HCT116 (cell line): ENCODE measurements at regions not wholly inside any gene's neighbourhood (a gene's known extent, or its start where the extent isn't known, plus 50 kb on each side); places are given as distances from the start of the nearest gene placed in this dataset.

Experiments
- ATAC-seq: fragments of 200-7000 bp; cut with Tn5 transposase; 2 replicates; pipeline ENCODE4 v1.9.1; 2020; ENCODE audit warnings: mild to moderate bottlenecking, moderate library complexity
- BruUV-seq: library from RNA; stranded (reverse); fragments of 400-500 nt; replicated peaks from 2 replicates; lab custom pipeline; 2021; lab: Mats Ljungman, UMichigan
- CTCF ChIA-PET: fragments of 300-600 bp; sonication (Branson Sonifier 250); formaldehyde crosslinking; loops from one replicate; lab custom pipeline; 2021; ENCODE audit warnings: antibody characterized with exemption; lab: Charles Lee
- POLR2A ChIA-PET: fragments of 300-600, 350-600 bp; sonication (Branson Sonifier 250); formaldehyde crosslinking; loops from one replicate; lab custom pipeline; 2021; ENCODE audit warnings: antibody characterized with exemption; lab: Charles Lee
- RAD21 ChIA-PET, 2 experiments: fragments of 300-600 bp; sonication (Branson Sonifier 250); formaldehyde crosslinking; loops; one replicate each; lab custom pipeline; 2023; ENCODE audit warnings: low total read pairs in 2 of 2; ENCODE audit not compliant: uncharacterized antibody in 2 of 2, unreplicated experiment in 2 of 2, low non-redundant PET in 1 of 2; lab: Charles Lee
- DNase-seq: peaks from one replicate; pipeline ENCODE4 v3.0.0-alpha.2; 2010; ENCODE audit warnings: low read depth, low spot score
- H2AFZ ChIP-seq: fragments of 200-600 bp; shearing (Covaris generic), sonication (generic); 2 replicates; pipeline ENCODE4 v1.6.1; 2017; ENCODE audit warnings: low read depth, mixed run types, mixed read lengths, antibody characterized with exemption, low read length; ENCODE audit not compliant: poor library complexity, severe bottlenecking
- H3K27ac ChIP-seq: 2 replicates; pipeline ENCODE4 v1.5.1; 2012; ENCODE audit warnings: low read depth, low read length
- H3K27me3 ChIP-seq: fragments of 200-600 bp; sonication (generic); 2 replicates; pipeline ENCODE4 v1.6.1; 2016; ENCODE audit warnings: mixed run types, low read length, mixed read lengths; ENCODE audit not compliant: insufficient read depth
- H3K36me3 ChIP-seq, 2 experiments: fragments of 200-500 bp in 1 of 2; fragments of 200-600 bp in 1 of 2; sonication (Bioruptor generic) in 1 of 2; sonication (generic) in 1 of 2; 2 replicates each; pipeline versions ENCODE4 v1.5.1 to v1.6.1; 2014 to 2016; ENCODE audit warnings: low read length in 2 of 2, inconsistent platforms in 1 of 2, mixed read lengths in 1 of 2, mixed run types in 1 of 2; ENCODE audit not compliant: insufficient read depth in 2 of 2, control insufficient read depth in 1 of 2
- H3K4me1 ChIP-seq, 2 experiments: fragments of 200-600 bp in 1 of 2; sonication (generic) in 1 of 2; 2 replicates each; pipeline versions ENCODE4 v1.5.1 to v1.6.1; 2012 to 2017; ENCODE audit warnings: low read length in 2 of 2, inconsistent platforms in 1 of 2, mild to moderate bottlenecking in 1 of 2, mixed read lengths in 1 of 2, mixed run types in 1 of 2, moderate library complexity in 1 of 2; ENCODE audit not compliant: insufficient read depth in 2 of 2, control insufficient read depth in 1 of 2
- H3K4me2 ChIP-seq: fragments of 200-600 bp; sonication (generic); 2 replicates; pipeline ENCODE4 v1.6.1; 2017; ENCODE audit warnings: mixed run types, low read length, mixed read lengths
- H3K4me3 ChIP-seq, 2 experiments: fragments of 200-600 bp in 1 of 2; sonication (generic) in 1 of 2; replicated peaks in 1 of 2; 2 replicates each; pipeline ENCODE4 v1.5.1; 2011 to 2016; ENCODE audit warnings: low read length in 2 of 2, control low read depth in 1 of 2, low read depth in 1 of 2, mild to moderate bottlenecking in 1 of 2, mixed read lengths in 1 of 2, mixed run types in 1 of 2
- H3K79me2 ChIP-seq: fragments of 200-600 bp; sonication (generic); 2 replicates; pipeline ENCODE4 v1.6.1; 2017; ENCODE audit warnings: mild to moderate bottlenecking, mixed run types, low read length, moderate library complexity, mixed read lengths; ENCODE audit not compliant: insufficient read depth
- H3K9ac ChIP-seq: fragments of 200-600 bp; sonication (generic); 2 replicates; pipeline ENCODE4 v1.6.1; 2016; ENCODE audit warnings: low read length, mixed read lengths
- H3K9me2 ChIP-seq: fragments of 200-600 bp; sonication (generic), shearing (Covaris generic); 2 replicates; pipeline ENCODE4 v1.6.1; 2017; ENCODE audit warnings: mixed run types, mild to moderate bottlenecking, moderate library complexity; ENCODE audit not compliant: insufficient read depth
- H3K9me3 ChIP-seq, 2 experiments: fragments of 200-500 bp in 1 of 2; fragments of 200-600 bp in 1 of 2; sonication (Bioruptor generic) in 1 of 2; sonication (generic) in 1 of 2; 2 replicates each; pipeline ENCODE4 v1.6.1; 2014 to 2017; ENCODE audit warnings: low read length in 2 of 2, mixed read lengths in 2 of 2, inconsistent platforms in 1 of 2, low read depth in 1 of 2, mild to moderate bottlenecking in 1 of 2, mixed run types in 1 of 2, moderate library complexity in 1 of 2; ENCODE audit not compliant: control insufficient read depth in 1 of 2, insufficient read depth in 1 of 2
- H4K20me1 ChIP-seq: fragments of 200-600 bp; sonication (generic), shearing (Covaris generic); 2 replicates; pipeline ENCODE4 v1.6.1; 2017; ENCODE audit warnings: mixed run types, mild to moderate bottlenecking, moderate library complexity; ENCODE audit not compliant: insufficient read depth
- CEBPB ChIP-seq: IDR thresholded peaks from 2 replicates; pipeline ENCODE4 v1.6.1; 2012; ENCODE audit warnings: low read depth
- CTCF ChIP-seq, 3 experiments: fragments of 200-600 bp in 1 of 3; sonication (generic) in 1 of 3; IDR thresholded peaks in 2 of 3; conservative IDR thresholded peaks in 1 of 3; 2 replicates each; pipeline ENCODE4 v1.5.1; 2012 to 2017; ENCODE audit warnings: low read depth in 2 of 3, low read length in 2 of 3, antibody characterized with exemption in 1 of 3, borderline replicate concordance in 1 of 3, control low read depth in 1 of 3, mild to moderate bottlenecking in 1 of 3, mixed read lengths in 1 of 3, mixed run types in 1 of 3, moderate library complexity in 1 of 3; ENCODE audit not compliant: insufficient read depth in 1 of 3
- EZH2phosphoT487 ChIP-seq: fragments of 200-600 bp; IDR thresholded peaks from 2 replicates; pipeline ENCODE4 v1.6.1; 2018; ENCODE audit warnings: antibody characterized with exemption, borderline replicate concordance
- FOSL1 ChIP-seq: IDR thresholded peaks from 2 replicates; pipeline ENCODE4 v1.6.1; 2012; ENCODE audit warnings: low read depth
- JUND ChIP-seq: IDR thresholded peaks from 2 replicates; pipeline ENCODE4 v1.6.1; 2012
- POLR2AphosphoS5 ChIP-seq: IDR thresholded peaks from 2 replicates; pipeline ENCODE4 v1.6.1; 2011; ENCODE audit warnings: mild to moderate bottlenecking, low read depth, low read length, moderate library complexity
- RAD21 ChIP-seq: IDR thresholded peaks from 2 replicates; pipeline ENCODE4 v1.6.1; 2012; ENCODE audit warnings: low read depth, mild to moderate bottlenecking
- SP1 ChIP-seq: IDR thresholded peaks from 2 replicates; pipeline ENCODE4 v1.6.1; 2012; ENCODE audit warnings: low read depth
- SRF ChIP-seq: IDR thresholded peaks from 2 replicates; pipeline ENCODE4 v1.6.1; 2012; ENCODE audit warnings: low read depth
- TCF7L2 ChIP-seq: IDR thresholded peaks from 2 replicates; pipeline ENCODE4 v1.7.0; 2011; ENCODE audit warnings: borderline replicate concordance, inconsistent platforms; ENCODE audit not compliant: insufficient read depth, insufficient read length; ENCODE audit errors: extremely low read depth
- YY1 ChIP-seq: IDR thresholded peaks from 2 replicates; pipeline ENCODE4 v1.6.1; 2011; ENCODE audit warnings: low read length, low read depth, moderate library complexity, mild to moderate bottlenecking; ENCODE audit not compliant: insufficient replicate concordance; ENCODE audit errors: extremely low read depth
- ZBTB33 ChIP-seq: IDR thresholded peaks from 2 replicates; pipeline ENCODE4 v1.6.1; 2011; ENCODE audit warnings: mild to moderate bottlenecking, low read length, moderate library complexity; ENCODE audit not compliant: insufficient replicate concordance; ENCODE audit errors: extremely low read depth
- ZFX ChIP-seq: fragments of 450-650 bp; IDR thresholded peaks from 2 replicates; pipeline ENCODE4 v1.6.1; 2017
- intact Hi-C: fragments of 100-400 bp; cut with micrococcal nuclease; formaldehyde crosslinking; loops from 2 replicates; pipeline ENCODE4 v1.10.0; 2022
- TF ChIP-seq, protein P1 (sequence below): IDR thresholded peaks from 2 replicates; pipeline ENCODE4 v1.6.1; 2012
- TF ChIP-seq, protein P2 (sequence below): IDR thresholded peaks from 2 replicates; pipeline ENCODE4 v1.6.1; 2012; ENCODE audit warnings: low read depth

GRCh38 chr4:1503583-1504471 lies 97.6 kb upstream of the NKX1-1 start:
- no peak overlapping the region for H3K9ac ChIP-seq
- H3K9me2 ChIP-seq, result no peaks in the 10 kb centered on the region
- H3K4me1 ChIP-seq, result no peaks in the 10 kb centered on the region
- peaks cover 2% of the 10 kb centered on the region; the same call in 1 of the 2 replicates for H3K27me3 ChIP-seq
- no peak overlapping the region for H2AFZ ChIP-seq
- BruUV-seq, result no TSS peak
- no peak for DNase-seq
- H3K9me3 ChIP-seq, result no peaks in the 10 kb centered on the region
- TF ChIP-seq TCF7L2 (no peak), ZFX (no peak), FOSL1 (no peak), EZH2phosphoT487 (no peak), CTCF (IDR thresholded peaks at IDR 0.05 in 2 of 3, conservative IDR thresholded peaks at IDR 0.05 in 1 of 3; ENCODE audit: borderline replicate concordance in 1 of 3, insufficient read depth in 1 of 3, low read depth in 2 of 3, low read length in 2 of 3) (no peak), SP1 (no peak), ZBTB33 (no peak), YY1 (no peak), JUND (no peak), POLR2AphosphoS5 (no peak), CEBPB (no peak), SRF (no peak), RAD21 (no peak)
- TF ChIP-seq, protein P1, sequence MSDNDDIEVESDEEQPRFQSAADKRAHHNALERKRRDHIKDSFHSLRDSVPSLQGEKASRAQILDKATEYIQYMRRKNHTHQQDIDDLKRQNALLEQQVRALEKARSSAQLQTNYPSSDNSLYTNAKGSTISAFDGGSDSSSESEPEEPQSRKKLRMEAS, result no peak
- TF ChIP-seq, protein P2, sequence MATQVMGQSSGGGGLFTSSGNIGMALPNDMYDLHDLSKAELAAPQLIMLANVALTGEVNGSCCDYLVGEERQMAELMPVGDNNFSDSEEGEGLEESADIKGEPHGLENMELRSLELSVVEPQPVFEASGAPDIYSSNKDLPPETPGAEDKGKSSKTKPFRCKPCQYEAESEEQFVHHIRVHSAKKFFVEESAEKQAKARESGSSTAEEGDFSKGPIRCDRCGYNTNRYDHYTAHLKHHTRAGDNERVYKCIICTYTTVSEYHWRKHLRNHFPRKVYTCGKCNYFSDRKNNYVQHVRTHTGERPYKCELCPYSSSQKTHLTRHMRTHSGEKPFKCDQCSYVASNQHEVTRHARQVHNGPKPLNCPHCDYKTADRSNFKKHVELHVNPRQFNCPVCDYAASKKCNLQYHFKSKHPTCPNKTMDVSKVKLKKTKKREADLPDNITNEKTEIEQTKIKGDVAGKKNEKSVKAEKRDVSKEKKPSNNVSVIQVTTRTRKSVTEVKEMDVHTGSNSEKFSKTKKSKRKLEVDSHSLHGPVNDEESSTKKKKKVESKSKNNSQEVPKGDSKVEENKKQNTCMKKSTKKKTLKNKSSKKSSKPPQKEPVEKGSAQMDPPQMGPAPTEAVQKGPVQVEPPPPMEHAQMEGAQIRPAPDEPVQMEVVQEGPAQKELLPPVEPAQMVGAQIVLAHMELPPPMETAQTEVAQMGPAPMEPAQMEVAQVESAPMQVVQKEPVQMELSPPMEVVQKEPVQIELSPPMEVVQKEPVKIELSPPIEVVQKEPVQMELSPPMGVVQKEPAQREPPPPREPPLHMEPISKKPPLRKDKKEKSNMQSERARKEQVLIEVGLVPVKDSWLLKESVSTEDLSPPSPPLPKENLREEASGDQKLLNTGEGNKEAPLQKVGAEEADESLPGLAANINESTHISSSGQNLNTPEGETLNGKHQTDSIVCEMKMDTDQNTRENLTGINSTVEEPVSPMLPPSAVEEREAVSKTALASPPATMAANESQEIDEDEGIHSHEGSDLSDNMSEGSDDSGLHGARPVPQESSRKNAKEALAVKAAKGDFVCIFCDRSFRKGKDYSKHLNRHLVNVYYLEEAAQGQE, result no peak
- no peaks in the 10 kb centered on the region for H3K79me2 ChIP-seq
- peak; percentile 43 for ATAC-seq
- H4K20me1 ChIP-seq, result no peaks in the 10 kb centered on the region
- no peak overlapping the region for H3K4me2 ChIP-seq
- ChIA-PET POLR2A (no interaction called here), CTCF (no interaction called here), RAD21 (no interaction called here)
- H3K4me3 ChIP-seq, result no peak overlapping the region
- no peak overlapping the region; the same call in 1 of the 2 replicates for H3K27ac ChIP-seq
- intact Hi-C loops, result no loop called here
- no peaks in the 10 kb centered on the region for H3K36me3 ChIP-seq
